ENCODE measurements at regions not wholly inside any gene's neighbourhood (a gene's known extent, or its start where the extent isn't known, plus 50 kb on each side); places are given as distances from the start of the nearest gene placed in this dataset.
"Not testable (repeated sequence)": the region's sequence is repeated elsewhere in the genome, so short reads cannot be mapped to it uniquely, and the experiment has no call there.

GRCh38 chr7:69537691-69538090 lies 60.6 kb upstream of the AUTS2 start:
- Histone ChIP-seq H3K4me2 (ENCODE audit: insufficient read depth, low read length) (no peak overlapping the region), H3K4me3 (ENCODE audit: low read depth in 1 of 2, low read length in 2 of 2) (no peak overlapping the region), H3K27ac (ENCODE audit: low read length) (no peak overlapping the region), H3K36me3 (ENCODE audit: insufficient read depth, low read length) (no peaks in the 10 kb centered on the region), H3K27me3 (ENCODE audit: insufficient read depth, low read length, poor library complexity) (no peaks in the 10 kb centered on the region), H3K4me1 (ENCODE audit: insufficient read depth, low read length) (no peaks in the 10 kb centered on the region), H3K9me3 (ENCODE audit: insufficient read depth, low read length, severe bottlenecking) (peaks cover 2% of the 10 kb centered on the region), H3K9ac (ENCODE audit: low read depth, low read length) (no peak overlapping the region), H4K20me1 (ENCODE audit: insufficient read depth, low read length) (no peaks in the 10 kb centered on the region), H3K79me2 (ENCODE audit: insufficient read depth, low read length) (no peaks in the 10 kb centered on the region), H2AFZ (ENCODE audit: low read depth, low read length) (no peak overlapping the region)
- no peak for TF ChIP-seq EZH2 (IDR thresholded peaks at IDR 0.05; ENCODE audit: borderline replicate concordance, low read depth, low read length, severe bottlenecking)
- TF ChIP-seq CTCF (IDR thresholded peaks at IDR 0.05; ENCODE audit: borderline replicate concordance, extremely low read depth, low read length, poor library complexity, severe bottlenecking) = no peak
- no peak for ATAC-seq (ENCODE audit: insufficient read depth, low read depth)
- DNase-seq = no peak

- TF ChIP-seq CTCF (IDR thresholded peaks at IDR 0.05; ENCODE audit: borderline replicate concordance, extremely low read depth, low read length, poor library complexity, severe bottlenecking) (no peak), EZH2 (IDR thresholded peaks at IDR 0.05; ENCODE audit: borderline replicate concordance, low read depth, low read length, severe bottlenecking) (no peak)
- Histone ChIP-seq H3K27ac (ENCODE audit: low read length) (no peak overlapping the region), H2AFZ (ENCODE audit: low read depth, low read length) (no peak overlapping the region), H3K9ac (ENCODE audit: low read depth, low read length) (no peak overlapping the region), H3K4me1 (ENCODE audit: insufficient read depth, low read length) (no peaks in the 10 kb centered on the region), H3K27me3 (ENCODE audit: insufficient read depth, low read length, poor library complexity) (no peaks in the 10 kb centered on the region), H4K20me1 (ENCODE audit: insufficient read depth, low read length) (no peaks in the 10 kb centered on the region), H3K9me3 (ENCODE audit: insufficient read depth, low read length, severe bottlenecking) (peaks cover 2% of the 10 kb centered on the region), H3K4me2 (ENCODE audit: insufficient read depth, low read length) (no peak overlapping the region), H3K79me2 (ENCODE audit: insufficient read depth, low read length) (no peaks in the 10 kb centered on the region), H3K4me3 (ENCODE audit: low read depth in 1 of 2, low read length in 2 of 2) (no peak overlapping the region), H3K36me3 (ENCODE audit: insufficient read depth, low read length) (no peaks in the 10 kb centered on the region)
- ATAC-seq (ENCODE audit: insufficient read depth, low read depth) (no peak), DNase-seq (no peak)
Measured at GRCh38 chr7:69539531-69539930, 58.7 kb upstream of the AUTS2 start.

- H4K20me1 ChIP-seq (ENCODE audit: insufficient read depth, low read length) = no peaks in the 10 kb centered on the region
- no peak overlapping the region for H2AFZ ChIP-seq (ENCODE audit: low read depth, low read length)
- no peaks in the 10 kb centered on the region for H3K79me2 ChIP-seq (ENCODE audit: insufficient read depth, low read length)
- H3K4me3 ChIP-seq (ENCODE audit: low read depth in 1 of 2, low read length in 2 of 2) = no peak overlapping the region
- H3K27me3 ChIP-seq (ENCODE audit: insufficient read depth, low read length, poor library complexity) = no peaks in the 10 kb centered on the region
- no peaks in the 10 kb centered on the region for H3K36me3 ChIP-seq (ENCODE audit: insufficient read depth, low read length)
- no peak overlapping the region for H3K4me2 ChIP-seq (ENCODE audit: insufficient read depth, low read length)
- TF ChIP-seq CTCF (IDR thresholded peaks at IDR 0.05; ENCODE audit: borderline replicate concordance, extremely low read depth, low read length, poor library complexity, severe bottlenecking) = no peak
- TF ChIP-seq EZH2 (IDR thresholded peaks at IDR 0.05; ENCODE audit: borderline replicate concordance, low read depth, low read length, severe bottlenecking) = no peak
- no peaks in the 10 kb centered on the region for H3K4me1 ChIP-seq (ENCODE audit: insufficient read depth, low read length)
- DNase-seq = no peak
- ATAC-seq (ENCODE audit: insufficient read depth, low read depth) = no peak
- H3K9me3 ChIP-seq (ENCODE audit: insufficient read depth, low read length, severe bottlenecking) = peaks cover 2% of the 10 kb centered on the region
- H3K9ac ChIP-seq (ENCODE audit: low read depth, low read length) = no peak overlapping the region
- no peak overlapping the region for H3K27ac ChIP-seq (ENCODE audit: low read length)
Measured at GRCh38 chr7:69540287-69540686, 58.0 kb upstream of the AUTS2 start.

- H3K27me3 ChIP-seq (ENCODE audit: insufficient read depth, low read length, poor library complexity); H3K9me3 ChIP-seq (ENCODE audit: insufficient read depth, low read length, severe bottlenecking); H3K36me3 ChIP-seq (ENCODE audit: insufficient read depth, low read length); H3K4me1 ChIP-seq (ENCODE audit: insufficient read depth, low read length); ATAC-seq (ENCODE audit: insufficient read depth, low read depth); H3K9ac ChIP-seq (ENCODE audit: low read depth, low read length); H3K79me2 ChIP-seq (ENCODE audit: insufficient read depth, low read length); H3K27ac ChIP-seq (ENCODE audit: low read length); H3K4me2 ChIP-seq (ENCODE audit: insufficient read depth, low read length); H2AFZ ChIP-seq (ENCODE audit: low read depth, low read length); H3K4me3 ChIP-seq (ENCODE audit: low read depth in 1 of 2, low read length in 2 of 2); DNase-seq; H4K20me1 ChIP-seq (ENCODE audit: insufficient read depth, low read length): not testable (repeated sequence)
Measured at GRCh38 chr7:69541779-69542432, 56.4 kb upstream of the AUTS2 start.

Measured in DND-41 (cell line).